OCI-LY3 (cell line): ENCODE measurements at regions not wholly inside any gene's neighbourhood (a gene's known extent, or its start where the extent isn't known, plus 50 kb on each side); places are given as distances from the start of the nearest gene placed in this dataset.

ENCODE experiments used
- H2AFZ ChIP-seq: fragments of 200-600, 300-600 bp; shearing (Covaris generic); 2 replicates; pipeline ENCODE4 v1.6.0; 2014; ENCODE audit warnings: antibody characterized with exemption, low read depth, low read length
- H3K27ac ChIP-seq: fragments of 200-600, 300-600 bp; sonication (generic); 2 replicates; pipeline ENCODE4 v1.5.1; 2014; ENCODE audit warnings: mild to moderate bottlenecking, low read length, moderate library complexity, mixed read lengths
- H3K27me3 ChIP-seq: fragments of 200-600, 300-600 bp; sonication (generic); 2 replicates; pipeline ENCODE4 v1.6.1; 2014; ENCODE audit warnings: low read depth, low read length, mixed read lengths
- H3K36me3 ChIP-seq: fragments of 200-600, 300-600 bp; sonication (generic); replicated peaks from 2 replicates; pipeline ENCODE3; 2014; ENCODE audit warnings: low read depth, low read length, mixed read lengths
- H3K4me1 ChIP-seq: fragments of 300-600, 200-600 bp; sonication (generic); 2 replicates; pipeline ENCODE4 v1.6.1; 2014; ENCODE audit warnings: low read length, mixed read lengths
- H3K4me2 ChIP-seq: fragments of 200-600, 300-600 bp; sonication (generic); 2 replicates; pipeline ENCODE4 v1.6.1; 2014; ENCODE audit warnings: low read length, mixed read lengths
- H3K4me3 ChIP-seq: fragments of 300-600, 200-600 bp; sonication (generic); 2 replicates; pipeline ENCODE4 v1.5.1; 2014; ENCODE audit warnings: antibody characterized with exemption, mild to moderate bottlenecking, low read length, moderate library complexity
- H3K79me2 ChIP-seq: fragments of 300-600, 200-600 bp; shearing (Covaris generic); 2 replicates; pipeline ENCODE4 v1.6.1; 2014; ENCODE audit warnings: mild to moderate bottlenecking, low read length, mixed read lengths
- H3K9ac ChIP-seq: fragments of 300-600, 200-600 bp; shearing (Covaris generic); 2 replicates; pipeline ENCODE4 v1.6.0; 2014; ENCODE audit warnings: mild to moderate bottlenecking, low read length, moderate library complexity
- H3K9me3 ChIP-seq: fragments of 200-600, 300-600 bp; shearing (Covaris generic); 2 replicates; pipeline ENCODE4 v1.6.1; 2014; ENCODE audit warnings: low read length, mixed read lengths; ENCODE audit not compliant: insufficient read depth
- H4K20me1 ChIP-seq: fragments of 200-600, 300-600 bp; sonication (generic); 2 replicates; pipeline ENCODE4 v1.6.1; 2016; ENCODE audit warnings: low read length, mixed read lengths; ENCODE audit not compliant: insufficient read depth
- CTCF ChIP-seq: fragments of 200-600, 300-600 bp; sonication (generic); IDR thresholded peaks from 2 replicates; pipeline ENCODE4 v1.5.1; 2014; ENCODE audit warnings: antibody characterized with exemption, low read length, low read depth
- EZH2phosphoT487 ChIP-seq: fragments of 200-600 bp; shearing (Covaris generic); IDR thresholded peaks from 2 replicates; pipeline ENCODE4 v1.6.1; 2018; ENCODE audit warnings: antibody characterized with exemption, mixed run types, low read depth

- no peak overlapping the region for H3K9ac ChIP-seq
- no peaks in the 10 kb centered on the region for H3K79me2 ChIP-seq
- H4K20me1 ChIP-seq: no peaks in the 10 kb centered on the region
- no peak overlapping the region for H3K4me3 ChIP-seq
- peaks cover 11% of the 10 kb centered on the region for H3K4me1 ChIP-seq
- no peak overlapping the region for H3K27ac ChIP-seq
- no peak overlapping the region for H2AFZ ChIP-seq
- H3K27me3 ChIP-seq: peaks cover 13% of the 10 kb centered on the region; the same call in 1 of the 2 replicates
- no peaks in the 10 kb centered on the region for H3K9me3 ChIP-seq
- H3K4me2 ChIP-seq: no peak overlapping the region
- H3K36me3 ChIP-seq: no peaks in the 10 kb centered on the region
- TF ChIP-seq CTCF: no peak
- TF ChIP-seq EZH2phosphoT487: no peak
Measured at GRCh38 chr11:62044639-62045121, 77.2 kb upstream of the FTH1 start.

DNA sequence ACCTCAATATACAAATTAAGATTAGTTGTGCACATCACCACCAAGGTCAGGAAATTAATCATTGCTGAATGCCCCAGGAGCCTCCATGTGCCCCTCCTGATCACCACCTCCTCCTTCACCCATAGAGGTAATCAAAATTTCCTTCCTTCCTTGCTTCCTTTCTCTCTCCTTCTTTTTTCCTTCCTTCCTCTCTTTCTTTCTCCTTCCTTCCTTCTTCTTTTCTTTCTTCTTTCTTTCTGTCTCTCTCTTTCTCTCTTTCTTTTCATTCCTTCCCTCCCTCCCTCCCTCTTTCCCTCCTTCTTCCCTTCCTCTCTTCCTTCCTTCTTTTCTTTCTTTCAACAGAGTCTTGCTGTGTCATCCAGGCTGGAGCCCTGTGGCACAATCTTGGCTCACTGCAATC, 67.9 kb upstream of the FTH1 start:
- Histone ChIP-seq H4K20me1 (no peaks in the 10 kb centered on the region), H3K27me3 (peaks cover 9% of the 10 kb centered on the region; the same call in 1 of the 2 replicates), H3K79me2 (no peaks in the 10 kb centered on the region), H3K4me3 (no peak overlapping the region), H3K27ac (no peak overlapping the region), H3K36me3 (no peaks in the 10 kb centered on the region), H3K9me3 (0 out of 2 replicates have a peak, but pooled peaks cover 3% of the 10 kb centered on the region), H3K4me2 (no peak overlapping the region), H2AFZ (no peak overlapping the region), H3K4me1 (no peaks in the 10 kb centered on the region), H3K9ac (no peak overlapping the region)
- no peak for TF ChIP-seq EZH2phosphoT487
- TF ChIP-seq CTCF: no peak

- Histone ChIP-seq H3K4me2 (no peak overlapping the region), H3K9ac (no peak overlapping the region), H3K4me1 (no peaks in the 10 kb centered on the region), H3K36me3 (no peaks in the 10 kb centered on the region), H3K4me3 (no peak overlapping the region), H2AFZ (no peak overlapping the region), H4K20me1 (no peaks in the 10 kb centered on the region), H3K27me3 (peaks cover 9% of the 10 kb centered on the region; the same call in 1 of the 2 replicates), H3K27ac (no peak overlapping the region), H3K9me3 (0 out of 2 replicates have a peak, but pooled peaks cover 3% of the 10 kb centered on the region), H3K79me2 (no peaks in the 10 kb centered on the region)
- TF ChIP-seq CTCF (no peak), EZH2phosphoT487 (no peak)
Measured at GRCh38 chr11:62034036-62034338, 66.6 kb upstream of the FTH1 start.

DNA sequence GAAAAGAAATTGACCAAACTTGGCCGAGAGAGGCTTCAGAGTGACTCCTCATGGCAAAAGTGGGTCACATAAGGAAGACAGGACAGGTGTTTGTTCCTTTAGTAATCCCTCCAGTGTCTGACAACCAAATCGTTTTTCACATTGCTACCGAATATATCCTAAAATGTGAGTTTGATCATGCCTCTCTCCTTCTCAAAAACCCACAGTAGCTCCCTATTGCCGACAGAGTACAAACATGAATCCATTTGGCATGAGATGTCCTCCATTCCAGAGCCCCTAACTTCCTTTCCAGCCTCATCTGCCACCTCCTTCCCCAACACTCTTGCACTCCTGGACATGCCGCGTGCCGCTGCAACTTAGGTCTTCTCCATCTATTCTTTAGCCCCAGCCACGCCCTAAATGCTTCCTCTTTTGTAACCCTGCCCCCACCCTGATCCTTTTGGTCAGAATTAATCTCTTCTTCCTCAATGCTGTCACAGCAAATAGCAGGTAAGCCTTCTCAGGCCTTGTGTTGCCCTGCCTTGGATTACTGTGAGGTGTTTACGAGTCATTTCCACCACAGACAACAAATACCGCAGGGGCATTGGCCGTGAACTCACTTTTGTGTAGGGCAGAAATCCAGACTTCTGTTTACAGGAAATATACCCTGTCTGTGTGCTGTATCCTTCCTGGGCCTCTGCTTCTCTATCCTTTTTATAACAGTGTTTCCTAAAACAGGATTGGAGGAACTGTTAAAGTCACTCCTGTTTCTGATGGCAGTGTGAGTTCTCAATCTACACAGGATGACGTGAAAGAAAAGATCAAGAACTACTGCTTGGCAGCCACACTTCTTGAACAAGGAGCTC, 66.0 kb upstream of the FTH1 start:
- H3K9me3 ChIP-seq: 0 out of 2 replicates have a peak, but pooled peaks cover 3% of the 10 kb centered on the region
- no peak overlapping the region for H3K9ac ChIP-seq
- H3K27me3 ChIP-seq: peaks cover 9% of the 10 kb centered on the region; the same call in 1 of the 2 replicates
- no peak overlapping the region for H3K4me3 ChIP-seq
- no peaks in the 10 kb centered on the region for H3K4me1 ChIP-seq
- TF ChIP-seq CTCF: no peak
- no peak for TF ChIP-seq EZH2phosphoT487
- H2AFZ ChIP-seq: no peak overlapping the region
- H4K20me1 ChIP-seq: no peaks in the 10 kb centered on the region
- H3K27ac ChIP-seq: no peak overlapping the region
- no peaks in the 10 kb centered on the region for H3K36me3 ChIP-seq
- H3K4me2 ChIP-seq: no peak overlapping the region
- H3K79me2 ChIP-seq: no peaks in the 10 kb centered on the region
